ENCODE measurements at regions not wholly inside any gene's neighbourhood (a gene's known extent, or its start where the extent isn't known, plus 50 kb on each side); places are given as distances from the start of the nearest gene placed in this dataset.

GRCh38 chr10:28250782-28251181, 52.1 kb downstream of the MPP7 start:
- Histone ChIP-seq H3K4me3 (ENCODE audit: low read depth, low read length) (no peak overlapping the region), H3K27me3 (replicated peaks) (no peaks in the 10 kb centered on the region), H3K36me3 (replicated peaks) (no peaks in the 10 kb centered on the region), H3K27ac (no peak overlapping the region)
- TF ChIP-seq, protein P1, sequence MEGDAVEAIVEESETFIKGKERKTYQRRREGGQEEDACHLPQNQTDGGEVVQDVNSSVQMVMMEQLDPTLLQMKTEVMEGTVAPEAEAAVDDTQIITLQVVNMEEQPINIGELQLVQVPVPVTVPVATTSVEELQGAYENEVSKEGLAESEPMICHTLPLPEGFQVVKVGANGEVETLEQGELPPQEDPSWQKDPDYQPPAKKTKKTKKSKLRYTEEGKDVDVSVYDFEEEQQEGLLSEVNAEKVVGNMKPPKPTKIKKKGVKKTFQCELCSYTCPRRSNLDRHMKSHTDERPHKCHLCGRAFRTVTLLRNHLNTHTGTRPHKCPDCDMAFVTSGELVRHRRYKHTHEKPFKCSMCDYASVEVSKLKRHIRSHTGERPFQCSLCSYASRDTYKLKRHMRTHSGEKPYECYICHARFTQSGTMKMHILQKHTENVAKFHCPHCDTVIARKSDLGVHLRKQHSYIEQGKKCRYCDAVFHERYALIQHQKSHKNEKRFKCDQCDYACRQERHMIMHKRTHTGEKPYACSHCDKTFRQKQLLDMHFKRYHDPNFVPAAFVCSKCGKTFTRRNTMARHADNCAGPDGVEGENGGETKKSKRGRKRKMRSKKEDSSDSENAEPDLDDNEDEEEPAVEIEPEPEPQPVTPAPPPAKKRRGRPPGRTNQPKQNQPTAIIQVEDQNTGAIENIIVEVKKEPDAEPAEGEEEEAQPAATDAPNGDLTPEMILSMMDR (IDR thresholded peaks at IDR 0.05; ENCODE audit: low read depth, low read length, missing control alignments): peak; percentile 31
- DNase-seq: no peak
- in situ Hi-C loops (cut with HindIII; ENCODE audit: low pct_ligation_motif_present, low sequenced_read_pairs): no loop called here

DNA sequence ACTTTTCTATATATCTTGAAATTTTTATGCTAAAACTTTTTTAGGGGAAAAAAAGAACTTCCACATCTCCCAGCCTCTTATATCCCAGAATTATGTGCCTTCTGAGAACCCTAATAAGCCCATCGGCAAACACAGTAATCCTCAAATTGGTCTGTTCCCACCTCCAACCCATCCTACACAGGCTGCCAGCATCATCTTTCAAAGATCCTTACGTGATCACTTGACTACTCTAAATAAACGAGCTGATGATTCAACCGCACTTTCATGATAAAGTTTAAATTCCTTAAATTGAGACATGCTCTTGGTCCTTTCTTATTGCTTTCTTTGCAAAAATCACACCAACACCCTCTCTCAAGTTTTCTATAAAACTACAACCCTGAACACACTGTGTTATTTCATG, 52.5 kb downstream of the MPP7 start:
- no peak overlapping the region for H3K4me3 ChIP-seq (ENCODE audit: low read depth, low read length)
- DNase-seq: no peak
- no peak overlapping the region for H3K27ac ChIP-seq
- H3K36me3 ChIP-seq (replicated peaks): no peaks in the 10 kb centered on the region
- in situ Hi-C loops (cut with HindIII; ENCODE audit: low pct_ligation_motif_present, low sequenced_read_pairs): no loop called here
- no peaks in the 10 kb centered on the region for H3K27me3 ChIP-seq (replicated peaks)
- TF ChIP-seq, protein P1 (IDR thresholded peaks at IDR 0.05; ENCODE audit: low read depth, low read length, missing control alignments): no peak

DNA sequence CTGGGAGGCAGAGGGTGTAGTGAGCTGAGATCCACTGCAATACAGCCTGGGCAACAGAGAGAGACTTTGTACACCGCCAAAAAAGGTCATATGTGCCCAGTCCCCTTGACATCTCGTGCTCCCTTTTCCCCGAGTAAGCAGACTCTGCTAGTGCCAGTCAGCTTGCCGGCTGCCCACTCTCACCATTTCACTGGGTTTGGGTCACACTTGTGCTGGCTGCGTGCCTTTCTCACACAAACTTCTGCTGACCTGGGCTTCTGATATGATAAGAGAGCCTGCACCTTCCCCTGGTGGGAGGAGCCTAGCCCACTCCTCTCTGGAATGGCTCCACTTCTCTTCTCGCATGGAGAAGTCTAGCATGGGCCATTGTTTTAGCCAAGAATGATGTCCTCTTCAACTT, 53.4 kb downstream of the MPP7 start:
- TF ChIP-seq, protein P1 (IDR thresholded peaks at IDR 0.05; ENCODE audit: low read depth, low read length, missing control alignments): no peak
- DNase-seq: no peak
- Histone ChIP-seq H3K27me3 (replicated peaks) (no peaks in the 10 kb centered on the region), H3K27ac (no peak overlapping the region), H3K36me3 (replicated peaks) (no peaks in the 10 kb centered on the region), H3K4me3 (ENCODE audit: low read depth, low read length) (no peak overlapping the region)
- in situ Hi-C loops (cut with HindIII; ENCODE audit: low pct_ligation_motif_present, low sequenced_read_pairs): no loop called here

- peak; percentile 16 for DNase-seq
- in situ Hi-C loops (cut with HindIII; ENCODE audit: low pct_ligation_motif_present, low sequenced_read_pairs): no loop called here
- Histone ChIP-seq H3K36me3 (replicated peaks) (no peaks in the 10 kb centered on the region), H3K27me3 (replicated peaks) (no peaks in the 10 kb centered on the region), H3K4me3 (ENCODE audit: low read depth, low read length) (no peak overlapping the region), H3K27ac (no peak overlapping the region)
- TF ChIP-seq, protein P1 (IDR thresholded peaks at IDR 0.05; ENCODE audit: low read depth, low read length, missing control alignments): no peak
Observed at GRCh38 chr10:28248092-28248491, 54.8 kb downstream of the MPP7 start.

DNA sequence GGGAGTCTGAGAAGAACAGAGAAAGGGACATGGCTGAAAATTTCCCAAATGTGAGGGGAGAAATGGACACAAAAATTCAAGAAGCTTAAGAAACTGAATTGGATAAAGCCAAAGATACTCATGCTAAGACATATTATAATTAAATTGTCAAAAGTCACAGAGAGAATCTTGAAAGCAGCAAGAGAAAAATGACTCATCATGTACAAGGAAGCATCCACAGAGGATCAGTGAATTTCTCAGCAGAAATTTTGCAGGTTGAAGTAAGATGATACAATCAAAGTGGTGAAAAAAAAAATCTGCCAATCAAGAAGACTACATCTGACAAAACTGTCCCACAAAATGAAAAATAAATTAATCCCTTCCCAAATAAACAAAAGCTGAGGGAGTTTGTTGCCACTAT, 56.8 kb downstream of the MPP7 start:
- Histone ChIP-seq H3K36me3 (replicated peaks) (no peaks in the 10 kb centered on the region), H3K27me3 (replicated peaks) (no peaks in the 10 kb centered on the region), H3K27ac (no peak overlapping the region), H3K4me3 (ENCODE audit: low read depth, low read length) (no peak overlapping the region)
- DNase-seq: no peak
- TF ChIP-seq, protein P1 (IDR thresholded peaks at IDR 0.05; ENCODE audit: low read depth, low read length, missing control alignments): no peak
- in situ Hi-C loops (cut with HindIII; ENCODE audit: low pct_ligation_motif_present, low sequenced_read_pairs): no loop called here

DNA sequence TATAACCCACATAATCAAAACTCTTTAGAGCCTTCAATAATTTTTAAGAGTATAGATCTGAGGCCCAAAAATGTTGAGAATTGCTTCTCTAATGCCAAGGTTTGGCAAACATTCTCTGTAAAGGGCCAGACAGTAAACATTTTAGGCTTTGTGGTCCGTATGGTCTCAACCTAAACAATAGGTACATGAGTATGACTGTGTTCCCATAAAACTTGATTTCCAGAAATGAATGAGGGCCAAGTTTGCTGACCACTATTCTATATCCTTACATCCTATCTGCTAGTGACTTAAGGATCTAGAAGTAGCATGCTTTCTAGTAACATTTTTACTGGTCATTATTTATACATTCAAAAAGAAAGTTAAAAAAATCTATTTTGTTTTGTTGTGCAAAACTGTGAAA, 58.9 kb downstream of the MPP7 start:
- no peak for DNase-seq
- Histone ChIP-seq H3K4me3 (ENCODE audit: low read depth, low read length) (no peak overlapping the region), H3K27ac (no peak overlapping the region), H3K27me3 (replicated peaks) (no peaks in the 10 kb centered on the region), H3K36me3 (replicated peaks) (no peaks in the 10 kb centered on the region)
- TF ChIP-seq, protein P1 (IDR thresholded peaks at IDR 0.05; ENCODE audit: low read depth, low read length, missing control alignments): no peak
- in situ Hi-C loops (cut with HindIII; ENCODE audit: low pct_ligation_motif_present, low sequenced_read_pairs): no loop called here
